ENCODE measurements at regions not wholly inside any gene's neighbourhood (a gene's known extent, or its start where the extent isn't known, plus 50 kb on each side); places are given as distances from the start of the nearest gene placed in this dataset.

- TF ChIP-seq CTCF (IDR thresholded peaks at IDR 0.05) (no peak), EZH2 (IDR thresholded peaks at IDR 0.05) (no peak), EZH2phosphoT487 (IDR thresholded peaks at IDR 0.05) (no peak)
Observed at GRCh38 chr18:42281851-42282250, 326.8 kb downstream of the PIK3C3 start.

Measured in neural progenitor cell (in vitro differentiated cells).